ENCODE measurements at regions not wholly inside any gene's neighbourhood (a gene's known extent, or its start where the extent isn't known, plus 50 kb on each side); places are given as distances from the start of the nearest gene placed in this dataset.
A peak's percentile ranks its signal among the peaks of the same experiment; 100 is the strongest.
"Not testable (repeated sequence)": the region's sequence is repeated elsewhere in the genome, so short reads cannot be mapped to it uniquely, and the experiment has no call there.

- no peak for DNase-seq
- TF ChIP-seq EZH2phosphoT487 (IDR thresholded peaks at IDR 0.05; ENCODE audit: insufficient read depth, low read depth) (no peak), EZH2 (IDR thresholded peaks at IDR 0.05; ENCODE audit: insufficient read depth, poor library complexity, severe bottlenecking) (no peak)
- Histone ChIP-seq H3K4me1 (ENCODE audit: insufficient read depth) (no peaks in the 10 kb centered on the region), H3K27me3 (replicated peaks; ENCODE audit: insufficient read depth) (no peaks in the 10 kb centered on the region), H3F3A (ENCODE audit: insufficient read depth) (no peaks in the 10 kb centered on the region), H3K4me3 (no peak overlapping the region), H3K9me2 (ENCODE audit: insufficient read depth) (no peaks in the 10 kb centered on the region), H3K4me2 (ENCODE audit: unreplicated experiment) (no peak overlapping the region), H3K9me3 (ENCODE audit: low read depth) (no peaks in the 10 kb centered on the region), H3K27ac (no peak overlapping the region), H2AFZ (no peak overlapping the region), H4K20me1 (ENCODE audit: insufficient read depth) (no peaks in the 10 kb centered on the region), H3K79me2 (ENCODE audit: insufficient read depth) (no peaks in the 10 kb centered on the region), H3K9ac (no peak overlapping the region), H3K36me3 (ENCODE audit: low read depth) (no peaks in the 10 kb centered on the region)
- 44 to 51% methylated on average over 3 of the region's 3 CpGs for WGBS, 2 experiments (ENCODE audit: low coverage in 1 of 2, low lambda C conversion rate in 2 of 2, missing lambda C conversion rate in 2 of 2)
- in situ Hi-C loops (cut with MboI) = no loop called here
Measured at GRCh38 chr5:41995193-41995592, 70.1 kb downstream of the FBXO4 start.

GRCh38 chr5:42001673-42002072, 76.6 kb downstream of the FBXO4 start:
- WGBS, 2 experiments (ENCODE audit: low coverage in 1 of 2, low lambda C conversion rate in 2 of 2, missing lambda C conversion rate in 2 of 2) = 65 to 66% methylated on average over 6 of the region's 6 CpGs
- H3K27me3 ChIP-seq (replicated peaks; ENCODE audit: insufficient read depth) = no peaks in the 10 kb centered on the region
- DNase-seq = no peak
- no peaks in the 10 kb centered on the region for H3K79me2 ChIP-seq (ENCODE audit: insufficient read depth)
- no peak overlapping the region for H3K9ac ChIP-seq
- no peak for TF ChIP-seq EZH2 (IDR thresholded peaks at IDR 0.05; ENCODE audit: insufficient read depth, poor library complexity, severe bottlenecking)
- no peak for TF ChIP-seq EZH2phosphoT487 (IDR thresholded peaks at IDR 0.05; ENCODE audit: insufficient read depth, low read depth)
- no peak overlapping the region for H3K27ac ChIP-seq
- H3K4me3 ChIP-seq = no peak overlapping the region
- in situ Hi-C loops (cut with MboI) = no loop called here
- no peaks in the 10 kb centered on the region for H4K20me1 ChIP-seq (ENCODE audit: insufficient read depth)
- no peaks in the 10 kb centered on the region for H3F3A ChIP-seq (ENCODE audit: insufficient read depth)
- H3K36me3 ChIP-seq (ENCODE audit: low read depth) = no peaks in the 10 kb centered on the region
- no peaks in the 10 kb centered on the region for H3K9me2 ChIP-seq (ENCODE audit: insufficient read depth)
- no peak overlapping the region for H2AFZ ChIP-seq
- H3K4me1 ChIP-seq (ENCODE audit: insufficient read depth) = no peaks in the 10 kb centered on the region
- H3K9me3 ChIP-seq (ENCODE audit: low read depth) = no peaks in the 10 kb centered on the region
- no peak overlapping the region for H3K4me2 ChIP-seq (ENCODE audit: unreplicated experiment)

- H3K79me2 ChIP-seq (ENCODE audit: insufficient read depth); H3K4me1 ChIP-seq (ENCODE audit: insufficient read depth); H3K9me2 ChIP-seq (ENCODE audit: insufficient read depth); H4K20me1 ChIP-seq (ENCODE audit: insufficient read depth); H3K9ac ChIP-seq; H3F3A ChIP-seq (ENCODE audit: insufficient read depth); H3K27ac ChIP-seq; H2AFZ ChIP-seq; H3K9me3 ChIP-seq (ENCODE audit: low read depth); DNase-seq; H3K4me2 ChIP-seq (ENCODE audit: unreplicated experiment); H3K36me3 ChIP-seq (ENCODE audit: low read depth); H3K4me3 ChIP-seq; in situ Hi-C loops (cut with MboI); H3K27me3 ChIP-seq (replicated peaks; ENCODE audit: insufficient read depth): not testable (repeated sequence)
- WGBS, 2 experiments (ENCODE audit: low coverage in 1 of 2, low lambda C conversion rate in 2 of 2, missing lambda C conversion rate in 2 of 2) = 75 to 86% methylated on average over 4 of the region's 4 CpGs
Measured at GRCh38 chr5:42003852-42004251, 78.8 kb downstream of the FBXO4 start.

- peak; percentile 49 for DNase-seq
- in situ Hi-C loops (cut with MboI) = no loop called here
Measured at GRCh38 chr5:42005561-42006153, 80.6 kb downstream of the FBXO4 start.

GRCh38 chr5:42013561-42013960, 88.5 kb downstream of the FBXO4 start:
- no peaks in the 10 kb centered on the region for H3K9me2 ChIP-seq (ENCODE audit: insufficient read depth)
- no peak for TF ChIP-seq EZH2phosphoT487 (IDR thresholded peaks at IDR 0.05; ENCODE audit: insufficient read depth, low read depth)
- TF ChIP-seq EZH2 (IDR thresholded peaks at IDR 0.05; ENCODE audit: insufficient read depth, poor library complexity, severe bottlenecking) = no peak
- H4K20me1 ChIP-seq (ENCODE audit: insufficient read depth) = no peaks in the 10 kb centered on the region
- no peaks in the 10 kb centered on the region for H3K79me2 ChIP-seq (ENCODE audit: insufficient read depth)
- H3K27ac ChIP-seq = no peak overlapping the region
- H3K4me1 ChIP-seq (ENCODE audit: insufficient read depth) = peaks cover 6% of the 10 kb centered on the region
- no peak overlapping the region for H3K9ac ChIP-seq
- H3F3A ChIP-seq (ENCODE audit: insufficient read depth) = no peaks in the 10 kb centered on the region
- H3K4me3 ChIP-seq = no peak overlapping the region
- H3K27me3 ChIP-seq (replicated peaks; ENCODE audit: insufficient read depth) = no peaks in the 10 kb centered on the region
- no peaks in the 10 kb centered on the region for H3K9me3 ChIP-seq (ENCODE audit: low read depth)
- WGBS, 2 experiments (ENCODE audit: low coverage in 1 of 2, low lambda C conversion rate in 2 of 2, missing lambda C conversion rate in 2 of 2) = 59 to 66% methylated on average over 5 of the region's 5 CpGs
- H3K4me2 ChIP-seq (ENCODE audit: unreplicated experiment) = no peak overlapping the region
- no peaks in the 10 kb centered on the region for H3K36me3 ChIP-seq (ENCODE audit: low read depth)
- no peak for DNase-seq
- in situ Hi-C loops (cut with MboI) = no loop called here
- H2AFZ ChIP-seq = no peak overlapping the region

More at GRCh38 chr5:42005561-42006153, 80.6 kb downstream of the FBXO4 start:
- no peak for TF ChIP-seq EZH2phosphoT487 (IDR thresholded peaks at IDR 0.05; ENCODE audit: insufficient read depth, low read depth)
- no peak for TF ChIP-seq EZH2 (IDR thresholded peaks at IDR 0.05; ENCODE audit: insufficient read depth, poor library complexity, severe bottlenecking)
- Histone ChIP-seq H3F3A (ENCODE audit: insufficient read depth) (no peaks in the 10 kb centered on the region), H3K36me3 (ENCODE audit: low read depth) (no peaks in the 10 kb centered on the region), H2AFZ (no peak overlapping the region), H3K9ac (no peak overlapping the region), H3K9me3 (ENCODE audit: low read depth) (no peaks in the 10 kb centered on the region), H3K4me2 (ENCODE audit: unreplicated experiment) (no peak overlapping the region), H3K27ac (no peak overlapping the region), H3K79me2 (ENCODE audit: insufficient read depth) (no peaks in the 10 kb centered on the region), H3K9me2 (ENCODE audit: insufficient read depth) (no peaks in the 10 kb centered on the region), H3K27me3 (replicated peaks; ENCODE audit: insufficient read depth) (no peaks in the 10 kb centered on the region), H3K4me3 (no peak overlapping the region), H4K20me1 (ENCODE audit: insufficient read depth) (no peaks in the 10 kb centered on the region), H3K4me1 (ENCODE audit: insufficient read depth) (no peaks in the 10 kb centered on the region)
- WGBS, 2 experiments (ENCODE audit: low coverage in 1 of 2, low lambda C conversion rate in 2 of 2, missing lambda C conversion rate in 2 of 2) = 38 to 41% methylated on average over 1 of the region's 1 CpG

Measured in GM23248 (cell line).